ENCODE measurements at regions not wholly inside any gene's neighbourhood (a gene's known extent, or its start where the extent isn't known, plus 50 kb on each side); places are given as distances from the start of the nearest gene placed in this dataset.

DNA sequence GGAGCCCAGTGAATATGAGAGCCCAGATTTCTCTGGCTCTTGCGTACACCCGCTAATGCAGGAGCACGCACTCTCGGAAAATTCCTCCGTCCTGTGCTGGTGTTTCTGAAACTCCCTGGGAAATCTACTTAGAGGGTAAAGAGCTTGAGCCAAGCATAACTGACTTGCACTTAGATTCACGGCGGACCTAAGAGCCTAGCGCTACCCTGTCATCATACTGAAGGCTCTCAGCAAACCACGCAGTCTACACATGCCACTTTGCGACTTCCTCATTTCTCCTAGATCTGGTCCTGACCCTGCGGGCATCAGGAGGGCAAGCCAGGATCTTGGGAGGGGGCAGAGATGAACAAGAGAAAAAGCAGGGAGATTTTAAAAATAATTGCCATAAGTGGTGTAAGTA lies 324.7 kb downstream of the CD83 start:
- no peak for DNase-seq

DNA sequence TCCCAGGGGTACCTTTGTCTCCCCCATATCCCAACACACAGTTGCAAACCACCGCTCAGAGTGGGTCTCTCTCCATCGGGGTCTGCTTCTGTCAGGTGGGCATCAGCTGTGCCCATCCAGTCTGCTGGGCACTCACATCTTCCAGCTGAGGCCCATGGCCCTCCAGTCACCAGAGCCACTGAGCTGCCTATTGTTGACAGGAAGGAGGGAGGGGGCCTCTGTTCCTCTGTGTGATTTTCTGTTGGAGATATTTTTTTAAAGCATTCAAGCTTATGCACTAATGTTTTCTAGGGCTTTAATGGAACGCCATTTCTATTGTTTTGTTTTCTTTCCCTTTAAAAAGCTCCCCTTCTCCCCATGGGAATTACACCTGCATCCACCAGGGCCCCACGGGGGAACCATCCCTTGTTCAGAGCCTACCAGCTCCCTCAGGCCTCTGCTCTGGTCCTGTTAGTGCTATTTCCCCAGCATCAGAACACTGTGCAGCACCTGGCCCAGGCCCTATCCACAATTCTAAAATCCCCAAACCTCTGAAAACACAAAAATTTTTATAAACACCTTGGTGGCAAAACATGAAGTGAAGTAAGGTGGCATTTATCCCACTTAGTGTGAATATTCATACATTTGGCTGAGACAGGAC lies 326.2 kb downstream of the CD83 start:
- no peak for DNase-seq

DNA sequence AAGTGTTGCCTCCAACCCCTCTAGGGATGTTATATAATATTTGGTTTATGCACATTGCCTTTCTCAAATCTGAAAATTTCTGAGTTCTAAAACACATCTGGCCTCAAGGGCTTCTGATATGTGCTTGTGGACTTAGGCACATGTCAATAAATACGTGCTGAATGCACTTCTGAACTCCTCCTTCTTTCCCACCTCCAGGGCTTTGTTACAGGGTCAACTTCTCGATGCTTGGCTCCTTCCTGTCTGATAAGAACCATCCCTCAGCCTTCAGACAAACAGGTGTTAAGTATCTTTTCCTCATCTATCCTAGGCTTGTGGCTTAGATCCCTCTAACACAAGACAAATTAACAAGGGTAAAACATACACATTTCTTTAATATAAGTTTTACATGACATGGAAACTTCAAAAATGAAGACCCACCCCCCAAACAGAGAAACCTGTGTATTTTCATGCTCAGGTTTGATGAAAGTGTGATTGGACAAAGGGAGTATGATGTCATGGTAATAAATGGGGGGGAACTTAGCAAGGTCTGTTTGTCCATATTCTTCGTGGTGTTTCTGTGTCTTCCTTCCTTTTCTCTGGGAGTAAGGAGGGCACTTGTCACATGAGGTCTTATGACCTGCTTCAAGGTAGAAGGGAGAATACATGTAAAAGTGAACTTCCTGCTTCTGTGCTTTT lies 326.9 kb downstream of the CD83 start:
- no peak for DNase-seq

DNA sequence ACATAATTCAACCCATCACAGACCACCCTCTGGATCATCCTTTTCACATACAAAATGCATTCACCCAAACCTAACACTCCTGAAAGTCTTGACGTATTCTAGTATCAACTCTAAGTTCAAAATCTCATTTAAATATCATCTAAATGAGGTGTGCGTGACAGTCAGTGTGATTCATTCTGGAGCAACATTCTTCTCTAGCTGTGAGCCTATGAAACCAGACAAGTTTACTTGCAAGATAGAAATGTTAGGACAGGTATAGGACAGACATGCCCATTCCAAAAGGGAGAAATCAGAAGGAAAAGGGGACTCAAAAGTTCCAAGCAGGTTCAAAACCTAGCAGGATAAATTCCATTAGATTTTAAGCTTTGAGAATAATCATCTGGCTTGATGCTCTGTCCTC lies 329.7 kb downstream of the CD83 start:
- no peak for DNase-seq

DNA sequence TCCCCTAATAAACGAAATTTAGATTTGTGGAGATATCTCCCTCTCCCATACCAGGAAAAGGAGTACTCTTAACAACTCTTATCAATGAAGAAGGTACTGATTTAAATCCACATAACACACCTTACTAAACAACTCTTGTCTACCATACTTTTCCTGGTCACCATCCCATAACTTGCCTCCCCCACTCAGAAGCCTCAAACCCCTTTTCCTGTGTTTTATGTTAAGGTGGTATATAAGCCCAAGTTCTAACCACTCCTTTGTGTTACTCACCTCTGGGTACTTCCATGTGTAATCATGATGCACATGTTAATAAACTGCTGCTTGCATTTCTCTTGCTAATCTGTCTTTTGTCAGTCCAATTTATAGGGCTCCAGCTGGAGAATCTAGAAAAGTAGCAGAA lies 330.7 kb downstream of the CD83 start:
- no peak for DNase-seq

DNA sequence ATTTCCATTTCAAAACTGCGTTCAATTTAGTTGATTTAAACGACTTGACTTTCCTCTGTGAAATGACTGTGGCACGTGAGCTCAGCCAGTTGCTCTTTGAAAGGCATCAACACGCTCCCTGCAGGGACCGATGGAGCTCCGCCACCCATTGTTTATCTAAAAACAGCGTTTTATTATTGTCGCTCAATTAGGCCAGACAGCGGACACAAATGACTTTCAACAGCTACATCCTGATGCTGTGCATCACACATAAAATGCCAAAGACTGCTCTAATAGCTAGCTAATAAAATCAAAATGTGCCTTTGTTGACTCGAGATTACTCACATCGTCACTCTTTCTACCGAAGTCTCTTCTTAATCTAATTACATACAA lies 332.5 kb downstream of the CD83 start:
- peak; percentile 52 for DNase-seq

DNA sequence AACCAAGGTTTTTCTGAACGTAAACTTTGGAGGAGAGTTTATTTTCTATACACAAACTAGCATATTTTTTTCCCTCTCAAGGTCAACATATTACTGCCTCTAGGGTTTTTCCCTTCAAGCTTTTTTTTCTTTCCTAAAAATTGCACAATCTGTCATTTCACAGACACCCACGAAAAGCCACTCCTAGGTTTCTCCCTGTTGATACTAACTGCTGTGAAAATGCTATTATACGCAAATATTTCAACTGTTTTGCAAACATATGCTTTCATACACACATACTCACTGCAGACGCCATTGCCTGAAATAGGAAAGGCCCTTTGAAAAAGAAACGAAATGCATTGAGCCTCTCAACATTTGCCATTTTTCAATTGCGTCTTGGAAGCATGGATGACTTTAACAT lies 333.0 kb downstream of the CD83 start:
- no peak for DNase-seq

DNA sequence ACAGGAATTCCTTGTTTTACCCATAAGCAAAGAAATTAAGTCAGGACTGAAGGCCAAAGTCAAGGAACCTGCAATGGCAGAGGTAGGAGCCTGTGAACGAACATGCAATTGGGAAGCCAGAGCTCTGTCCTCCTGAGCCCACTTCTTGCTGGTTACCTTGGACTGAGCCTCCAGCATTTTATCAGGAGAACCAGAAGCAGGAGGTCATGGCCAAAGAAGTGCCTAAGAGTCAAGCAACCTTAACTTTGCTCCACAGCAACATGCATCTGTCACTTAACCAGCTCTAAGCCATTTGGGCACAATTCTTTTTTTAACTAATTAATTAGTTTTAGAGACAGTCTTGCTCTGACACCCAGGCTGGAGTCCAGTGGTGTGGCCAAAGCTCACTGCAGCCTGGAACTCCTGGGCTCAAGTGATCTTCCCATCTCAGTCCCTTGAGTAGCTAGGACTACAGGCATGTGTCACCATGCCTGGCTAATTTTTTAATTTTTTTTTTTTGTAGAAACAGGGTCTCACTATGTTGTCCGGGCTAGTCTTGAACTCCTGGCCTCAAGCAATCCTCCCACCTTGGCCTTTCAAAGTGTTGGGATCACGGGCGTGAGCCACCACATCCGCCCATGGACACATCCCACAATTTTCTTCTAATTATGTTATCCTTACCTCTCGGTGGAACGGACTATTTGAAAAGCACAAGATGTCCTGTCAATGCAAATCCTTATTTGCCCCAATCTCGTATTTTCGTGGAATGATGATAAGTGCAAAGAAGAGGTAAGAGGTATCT lies 334.2 kb downstream of the CD83 start:
- DNase-seq: no peak

DNA sequence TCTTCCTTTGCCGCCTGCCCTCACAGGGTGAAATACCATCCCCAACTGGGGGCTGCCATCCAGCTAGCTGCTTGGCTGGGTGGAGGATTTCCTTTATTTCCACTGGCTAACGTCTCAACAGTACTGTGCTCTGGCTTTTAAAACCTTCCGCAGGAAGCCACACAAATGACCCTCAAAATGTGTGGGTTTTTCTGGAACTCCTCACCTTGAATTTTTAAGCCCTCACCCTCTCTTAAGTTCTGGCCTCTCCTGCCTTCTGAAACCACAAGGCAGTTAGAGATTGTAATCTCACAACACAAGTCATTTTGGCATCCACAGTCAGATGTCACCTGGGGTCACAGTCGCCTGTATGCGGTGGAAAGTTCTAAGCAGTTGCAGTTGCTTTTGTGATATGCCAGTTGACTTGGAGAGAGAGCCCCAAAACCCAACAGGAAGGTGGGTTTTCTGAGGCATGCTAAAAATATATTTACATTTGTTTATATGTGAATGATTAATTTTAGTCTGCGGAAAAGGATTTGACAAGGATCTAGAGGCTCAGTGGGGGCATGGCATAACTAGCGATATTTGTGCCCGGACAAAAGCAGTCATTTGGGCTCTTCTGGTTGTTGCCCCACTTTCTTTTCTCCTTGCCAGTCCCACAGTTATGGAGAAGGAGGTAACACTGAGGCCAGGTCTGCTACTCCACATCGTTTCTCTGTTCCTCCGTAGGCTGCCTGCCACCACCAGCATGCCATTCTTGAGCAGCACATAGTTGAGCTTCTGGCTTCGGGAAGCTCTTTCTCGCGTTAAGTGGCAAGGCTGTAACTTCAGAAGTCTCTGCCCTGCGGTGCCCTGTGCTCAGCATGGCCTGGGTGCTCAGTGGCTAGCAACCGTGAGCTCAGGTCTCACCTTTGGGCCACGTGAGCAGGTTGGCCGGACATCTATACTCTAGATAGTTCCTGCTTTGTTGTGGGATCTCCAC lies 335.3 kb downstream of the CD83 start:
- DNase-seq: no peak

DNA sequence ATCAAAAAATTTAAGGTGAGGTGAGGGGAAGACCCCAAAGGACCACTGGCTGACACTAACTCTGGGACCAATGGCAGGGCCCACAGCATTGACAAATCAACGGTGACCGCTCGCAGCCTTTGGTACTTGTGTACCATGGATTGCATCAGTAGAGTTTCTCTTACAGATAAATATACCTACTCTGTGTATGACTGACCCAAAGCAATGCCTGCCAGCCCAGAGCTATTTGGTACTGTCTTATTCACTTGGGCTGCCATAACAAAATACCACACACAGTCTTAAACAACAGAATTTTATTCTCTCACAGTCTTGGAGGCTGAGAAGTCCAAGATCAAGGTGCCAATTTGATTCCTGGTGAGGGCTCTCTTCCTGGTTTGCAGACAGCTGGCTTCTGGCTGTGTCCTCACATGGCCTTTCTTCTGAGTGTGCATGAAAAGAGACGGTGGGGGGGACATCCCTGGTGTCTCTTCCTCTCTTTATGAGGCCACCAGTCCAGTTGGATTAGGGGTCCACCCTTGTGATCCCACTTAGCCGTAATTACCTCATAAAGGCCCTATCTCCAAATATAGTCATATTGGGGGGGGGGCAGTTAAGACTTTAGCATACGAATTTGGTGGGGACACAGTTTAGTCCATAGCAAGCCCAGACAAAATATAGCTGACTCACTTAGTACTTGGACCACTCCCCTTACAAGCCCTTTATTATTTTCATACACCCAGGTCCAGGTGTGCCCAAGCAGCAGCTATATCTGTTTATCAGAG lies 336.3 kb downstream of the CD83 start:
- DNase-seq: no peak

DNA sequence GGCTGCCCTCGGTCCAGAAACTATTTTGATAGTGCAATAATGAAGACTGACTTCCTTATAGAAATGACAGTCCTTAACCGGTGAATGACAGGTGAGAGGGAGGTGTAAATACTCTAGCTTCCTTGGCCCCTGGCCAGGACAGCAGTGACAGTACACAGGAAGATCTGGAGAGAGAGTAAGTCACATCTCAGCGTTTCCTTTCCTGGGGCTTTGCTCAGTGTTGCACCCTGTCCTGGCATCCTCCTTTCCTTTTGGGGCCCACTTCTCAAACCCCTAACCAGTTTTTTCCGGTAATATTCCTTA lies 336.9 kb downstream of the CD83 start:
- DNase-seq: peak; percentile 55

DNA sequence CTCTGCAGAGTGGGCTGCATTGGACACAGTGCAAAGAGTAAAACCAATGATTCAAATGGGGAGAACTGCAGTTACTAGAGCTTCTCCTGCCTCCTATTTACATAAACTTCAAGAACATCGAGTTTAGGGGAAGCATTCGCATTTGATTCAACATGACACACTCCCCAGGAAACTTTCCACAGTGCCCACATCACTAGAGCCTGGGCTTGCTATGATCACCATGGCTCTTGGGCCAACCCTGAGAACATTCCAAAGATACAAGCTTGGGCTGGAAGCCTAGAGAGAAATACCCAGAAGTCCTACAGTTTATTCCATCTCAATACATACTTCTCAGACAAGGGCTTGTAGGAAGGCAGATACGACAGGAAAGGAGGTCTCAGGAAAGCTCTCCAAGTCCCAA lies 337.9 kb downstream of the CD83 start:
- no peak for DNase-seq

DNA sequence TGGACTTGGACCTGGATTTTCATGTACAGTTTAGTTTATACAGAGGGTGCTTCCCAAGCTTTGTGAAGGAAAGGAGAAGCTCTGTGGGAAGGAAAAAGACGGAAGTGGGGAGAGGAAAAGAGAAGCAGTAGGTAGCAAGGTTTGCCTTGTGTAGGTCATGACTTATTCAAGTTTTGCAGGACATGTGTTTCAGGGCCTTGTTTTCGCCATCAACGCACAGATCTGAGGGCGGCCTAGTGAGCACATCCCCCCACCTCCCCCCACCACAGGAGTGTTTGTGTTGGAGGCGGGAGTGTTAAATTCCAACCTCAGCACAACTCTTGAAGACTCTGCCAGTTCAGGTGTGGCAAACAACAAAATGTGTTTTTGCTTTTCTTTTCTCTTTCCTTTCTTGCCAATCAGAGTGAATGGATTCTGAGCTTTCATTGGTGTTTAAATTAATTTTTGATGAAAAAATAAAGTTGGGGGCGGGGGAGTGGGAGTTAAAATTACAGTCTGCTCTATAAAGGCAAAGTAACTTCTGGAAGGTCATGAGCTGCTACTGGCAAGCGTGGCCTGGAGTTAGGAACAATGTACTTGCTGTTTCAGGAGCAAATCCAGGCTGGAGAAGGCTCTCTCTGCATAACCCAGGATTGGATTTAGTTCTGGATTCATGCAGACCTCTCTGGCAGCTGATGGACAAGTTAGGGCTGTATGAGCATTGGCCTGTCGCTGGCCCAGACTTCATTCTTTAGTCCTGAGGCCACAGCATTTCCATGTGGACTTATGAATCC lies 338.5 kb downstream of the CD83 start:
- no peak for DNase-seq

DNA sequence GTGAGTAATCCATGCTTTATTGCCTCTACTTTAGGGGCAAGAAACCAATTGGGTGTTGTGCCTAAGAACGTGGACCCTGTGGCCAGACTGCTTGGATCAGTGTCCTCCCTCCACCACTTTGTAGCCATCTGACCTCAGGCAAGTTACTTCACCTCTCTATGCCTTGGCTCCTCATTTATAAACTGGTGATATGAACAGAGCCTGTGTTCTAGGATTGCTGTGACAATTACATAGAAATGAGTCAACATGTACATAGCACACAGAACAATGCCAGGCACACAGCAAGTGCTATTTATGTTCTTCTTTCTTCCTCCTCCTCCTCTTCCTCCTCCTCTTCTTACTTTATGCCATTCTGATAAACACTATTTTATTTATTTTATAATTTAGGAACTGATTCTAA lies 339.4 kb downstream of the CD83 start:
- no peak for DNase-seq

DNA sequence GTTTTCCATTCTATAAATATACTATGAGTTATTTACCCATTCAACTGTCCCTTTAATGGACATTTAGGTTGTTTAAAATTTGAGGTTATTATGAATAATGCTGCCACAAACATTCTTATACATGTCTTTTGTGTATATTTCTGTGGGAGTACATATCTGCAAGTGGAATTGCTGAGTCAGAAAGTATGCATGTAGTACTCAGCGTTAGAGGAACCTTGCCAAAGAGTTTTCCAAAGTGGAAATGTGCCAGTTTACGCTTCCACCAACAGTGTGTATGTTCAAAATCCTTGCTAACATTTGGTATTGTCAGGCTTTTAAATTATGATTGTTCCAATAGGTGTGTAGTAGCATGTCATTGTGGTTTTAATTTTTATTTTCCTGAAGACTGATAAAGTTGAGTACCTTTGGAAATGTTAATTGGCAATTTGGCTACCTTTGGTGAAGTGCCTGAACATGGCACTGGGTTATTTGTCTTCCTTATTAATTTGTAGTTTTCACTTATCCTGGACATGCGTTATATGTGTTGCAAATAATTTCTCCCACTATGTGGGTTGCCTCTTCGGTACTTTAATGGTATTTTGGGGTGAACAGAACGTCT lies 341.2 kb downstream of the CD83 start:
- DNase-seq: no peak

DNA sequence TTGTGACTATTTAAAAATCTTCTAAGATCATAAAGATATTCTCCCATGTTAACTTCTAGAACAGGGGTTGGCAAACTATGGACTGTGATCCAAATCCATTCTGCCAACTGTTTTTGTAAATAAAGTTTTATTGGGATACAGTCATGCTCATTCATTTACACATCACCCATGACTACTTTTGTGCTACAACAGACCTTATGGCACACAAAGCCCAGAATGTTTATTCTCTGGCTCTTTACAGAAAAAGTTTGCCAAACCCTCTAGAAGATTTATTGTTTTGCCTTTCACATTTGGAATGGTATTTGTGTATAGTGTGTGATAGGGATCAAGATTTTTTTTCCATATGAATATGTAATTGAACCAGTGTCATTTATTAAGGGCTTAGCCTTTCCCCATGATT lies 341.7 kb downstream of the CD83 start:
- DNase-seq: no peak

DNA sequence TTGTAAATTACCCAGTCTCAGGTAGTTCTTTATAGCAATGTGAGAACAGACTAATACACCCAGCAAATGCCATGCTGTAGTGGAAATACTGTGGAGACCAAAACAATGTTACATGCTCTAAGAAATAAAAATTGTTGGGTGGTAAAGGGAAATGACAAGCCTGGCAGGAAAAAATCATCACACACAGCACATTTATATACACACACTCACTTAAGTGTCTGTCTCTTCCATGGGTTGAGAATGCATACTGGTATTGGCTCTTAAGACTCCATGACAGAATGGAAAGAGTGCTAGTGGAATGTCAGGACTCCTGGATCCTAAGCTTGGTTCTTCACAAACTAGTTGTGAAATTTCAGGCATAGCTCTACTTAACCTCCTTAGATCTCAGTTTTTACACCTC lies 343.0 kb downstream of the CD83 start:
- no peak for DNase-seq

DNA sequence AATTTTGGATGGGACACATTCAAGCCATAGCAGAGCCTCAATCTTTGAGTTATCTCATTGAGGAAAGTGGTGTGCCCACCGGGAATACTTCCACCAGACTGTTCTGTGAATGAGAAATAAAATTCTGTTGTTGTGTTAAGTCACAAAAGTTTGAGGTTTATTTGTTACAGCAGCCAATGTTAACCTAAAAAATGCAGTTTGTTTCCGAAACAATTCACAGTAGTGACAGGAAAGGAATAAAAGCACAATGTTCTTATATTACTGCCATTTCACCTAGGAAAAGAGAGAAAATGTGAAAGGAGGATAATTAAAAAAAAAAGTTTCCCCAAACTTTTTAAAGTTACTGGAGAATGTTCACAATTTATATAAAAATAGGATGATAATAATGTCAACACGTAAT lies 344.6 kb downstream of the CD83 start:
- DNase-seq: no peak

DNA sequence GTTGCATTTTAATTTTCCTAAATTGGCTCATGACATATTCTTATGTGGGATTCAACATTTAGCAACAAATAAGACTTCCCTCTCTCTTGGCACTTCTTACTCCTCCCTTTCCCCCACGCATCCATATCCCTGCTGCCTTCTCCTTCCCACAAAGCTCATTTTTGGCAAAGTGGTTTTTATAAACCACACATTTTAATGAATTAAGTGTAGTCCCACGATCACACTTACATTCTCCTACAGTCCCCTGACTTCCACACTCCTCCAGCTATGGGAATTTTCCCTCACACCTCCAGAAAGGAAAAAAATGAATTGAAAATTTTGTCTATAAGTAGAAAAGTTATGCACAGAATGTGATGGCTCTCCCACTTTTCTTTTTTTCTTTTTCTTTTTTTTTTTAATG lies 345.0 kb downstream of the CD83 start:
- no peak for DNase-seq

DNA sequence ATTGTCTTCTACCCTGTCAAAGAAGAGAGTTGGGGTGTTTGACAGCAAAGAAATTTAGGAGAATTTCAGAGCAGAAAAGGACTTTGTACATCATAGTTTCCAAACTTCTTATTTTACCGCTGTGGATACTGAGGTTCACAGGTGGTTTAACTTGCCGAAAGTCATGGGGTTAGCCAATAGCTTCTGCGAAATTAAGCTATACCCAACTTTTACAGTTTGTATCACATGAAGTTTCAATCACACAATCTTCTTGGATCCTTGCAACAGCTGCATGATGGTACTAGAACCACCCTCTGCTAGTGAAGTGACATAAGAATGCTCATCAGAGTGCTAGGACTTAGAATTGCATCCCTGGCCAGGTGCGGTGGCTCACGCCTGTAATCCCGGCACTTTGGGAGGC lies 345.5 kb downstream of the CD83 start:
- no peak for DNase-seq

DNA sequence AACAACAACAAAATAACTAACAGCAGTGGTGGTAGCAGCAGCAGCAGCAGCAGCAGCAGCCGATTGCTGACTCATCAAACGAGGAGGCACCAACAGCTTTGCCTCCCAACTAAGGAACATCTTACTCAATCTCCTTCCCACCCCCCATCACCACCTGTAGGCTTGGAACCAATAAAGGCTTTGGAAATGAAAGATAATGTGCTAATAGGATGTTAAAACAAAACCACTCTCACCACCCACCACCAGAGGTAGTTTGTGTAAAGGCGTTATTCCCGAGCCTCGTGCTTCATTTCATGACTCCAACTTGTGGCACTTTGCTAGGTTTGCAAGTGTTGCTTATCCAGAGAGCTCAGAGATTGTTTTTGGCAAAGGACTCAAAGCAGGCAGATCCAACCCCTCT lies 346.5 kb downstream of the CD83 start:
- DNase-seq: no peak

Data from NCI-H2171 treated with DMSO at 0.1 percent for 48 hours (cell line).